ENCODE measurements at regions not wholly inside any gene's neighbourhood (a gene's known extent, or its start where the extent isn't known, plus 50 kb on each side); places are given as distances from the start of the nearest gene placed in this dataset.
A peak's percentile ranks its signal among the peaks of the same experiment; 100 is the strongest.

DNA sequence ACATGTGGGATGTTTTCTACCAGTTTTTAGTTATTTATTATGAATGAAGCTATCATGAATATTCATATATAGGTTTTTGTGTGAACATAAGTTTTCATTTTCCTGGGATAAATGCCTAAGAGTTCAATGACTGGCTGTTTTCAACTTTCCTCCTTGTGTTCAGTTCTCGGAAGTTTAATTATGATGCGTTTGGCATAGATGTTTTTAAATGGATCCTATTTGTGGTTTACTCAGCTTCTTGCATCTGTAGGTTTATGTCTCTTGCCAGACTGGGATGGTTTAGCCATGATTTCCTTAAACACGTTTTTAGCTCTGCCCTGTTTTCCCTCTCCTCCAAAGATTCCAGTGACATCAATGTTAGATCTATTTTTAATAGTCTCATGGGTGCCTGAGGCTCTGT is 411.1 kb upstream of the CDH4 start:
- no peak overlapping the region for H3K27ac ChIP-seq (replicated peaks)
- TF ChIP-seq SPI1 (IDR thresholded peaks at IDR 0.05; ENCODE audit: borderline replicate concordance, low read depth) (no peak), POLR2AphosphoS5 (IDR thresholded peaks at IDR 0.05; ENCODE audit: low read depth) (no peak), GABPA (IDR thresholded peaks at IDR 0.05; ENCODE audit: low read depth) (no peak)
- TF ChIP-seq, protein P1, sequence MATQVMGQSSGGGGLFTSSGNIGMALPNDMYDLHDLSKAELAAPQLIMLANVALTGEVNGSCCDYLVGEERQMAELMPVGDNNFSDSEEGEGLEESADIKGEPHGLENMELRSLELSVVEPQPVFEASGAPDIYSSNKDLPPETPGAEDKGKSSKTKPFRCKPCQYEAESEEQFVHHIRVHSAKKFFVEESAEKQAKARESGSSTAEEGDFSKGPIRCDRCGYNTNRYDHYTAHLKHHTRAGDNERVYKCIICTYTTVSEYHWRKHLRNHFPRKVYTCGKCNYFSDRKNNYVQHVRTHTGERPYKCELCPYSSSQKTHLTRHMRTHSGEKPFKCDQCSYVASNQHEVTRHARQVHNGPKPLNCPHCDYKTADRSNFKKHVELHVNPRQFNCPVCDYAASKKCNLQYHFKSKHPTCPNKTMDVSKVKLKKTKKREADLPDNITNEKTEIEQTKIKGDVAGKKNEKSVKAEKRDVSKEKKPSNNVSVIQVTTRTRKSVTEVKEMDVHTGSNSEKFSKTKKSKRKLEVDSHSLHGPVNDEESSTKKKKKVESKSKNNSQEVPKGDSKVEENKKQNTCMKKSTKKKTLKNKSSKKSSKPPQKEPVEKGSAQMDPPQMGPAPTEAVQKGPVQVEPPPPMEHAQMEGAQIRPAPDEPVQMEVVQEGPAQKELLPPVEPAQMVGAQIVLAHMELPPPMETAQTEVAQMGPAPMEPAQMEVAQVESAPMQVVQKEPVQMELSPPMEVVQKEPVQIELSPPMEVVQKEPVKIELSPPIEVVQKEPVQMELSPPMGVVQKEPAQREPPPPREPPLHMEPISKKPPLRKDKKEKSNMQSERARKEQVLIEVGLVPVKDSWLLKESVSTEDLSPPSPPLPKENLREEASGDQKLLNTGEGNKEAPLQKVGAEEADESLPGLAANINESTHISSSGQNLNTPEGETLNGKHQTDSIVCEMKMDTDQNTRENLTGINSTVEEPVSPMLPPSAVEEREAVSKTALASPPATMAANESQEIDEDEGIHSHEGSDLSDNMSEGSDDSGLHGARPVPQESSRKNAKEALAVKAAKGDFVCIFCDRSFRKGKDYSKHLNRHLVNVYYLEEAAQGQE (IDR thresholded peaks at IDR 0.05; ENCODE audit: insufficient replicate concordance, low read depth), result no peak
- TF ChIP-seq, protein P2, sequence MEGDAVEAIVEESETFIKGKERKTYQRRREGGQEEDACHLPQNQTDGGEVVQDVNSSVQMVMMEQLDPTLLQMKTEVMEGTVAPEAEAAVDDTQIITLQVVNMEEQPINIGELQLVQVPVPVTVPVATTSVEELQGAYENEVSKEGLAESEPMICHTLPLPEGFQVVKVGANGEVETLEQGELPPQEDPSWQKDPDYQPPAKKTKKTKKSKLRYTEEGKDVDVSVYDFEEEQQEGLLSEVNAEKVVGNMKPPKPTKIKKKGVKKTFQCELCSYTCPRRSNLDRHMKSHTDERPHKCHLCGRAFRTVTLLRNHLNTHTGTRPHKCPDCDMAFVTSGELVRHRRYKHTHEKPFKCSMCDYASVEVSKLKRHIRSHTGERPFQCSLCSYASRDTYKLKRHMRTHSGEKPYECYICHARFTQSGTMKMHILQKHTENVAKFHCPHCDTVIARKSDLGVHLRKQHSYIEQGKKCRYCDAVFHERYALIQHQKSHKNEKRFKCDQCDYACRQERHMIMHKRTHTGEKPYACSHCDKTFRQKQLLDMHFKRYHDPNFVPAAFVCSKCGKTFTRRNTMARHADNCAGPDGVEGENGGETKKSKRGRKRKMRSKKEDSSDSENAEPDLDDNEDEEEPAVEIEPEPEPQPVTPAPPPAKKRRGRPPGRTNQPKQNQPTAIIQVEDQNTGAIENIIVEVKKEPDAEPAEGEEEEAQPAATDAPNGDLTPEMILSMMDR (IDR thresholded peaks at IDR 0.05; ENCODE audit: insufficient read depth, low read length), result no peak
- no peaks in the 10 kb centered on the region for H3K27me3 ChIP-seq (ENCODE audit: insufficient read depth, poor library complexity, severe bottlenecking)
- DNase-seq (ENCODE audit: low read depth in 1 of 2, low spot score in 1 of 2), result no peak
- no peak overlapping the region for H3K4me3 ChIP-seq (replicated peaks; ENCODE audit: insufficient read depth, low read length)

DNA sequence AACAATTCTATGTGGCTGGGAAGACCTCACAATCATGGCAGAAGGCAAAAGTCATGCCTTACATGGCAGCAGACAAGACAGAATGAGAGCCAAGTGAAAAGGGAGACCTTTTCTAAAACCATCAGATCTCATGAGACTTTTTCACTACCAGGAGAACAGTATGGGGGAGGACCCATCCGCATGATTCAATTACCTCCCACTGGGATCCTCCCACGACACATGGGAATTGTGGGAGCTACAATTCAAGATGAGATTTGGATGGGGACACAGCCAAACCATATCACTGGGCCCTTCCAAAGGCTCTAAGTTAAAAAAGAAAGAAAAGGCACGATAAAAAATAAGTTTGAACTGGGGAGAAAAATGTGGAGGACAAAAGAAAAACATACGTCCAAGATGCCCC is 406.9 kb upstream of the CDH4 start:
- Histone ChIP-seq H3K27me3 (ENCODE audit: insufficient read depth, poor library complexity, severe bottlenecking) (peaks cover 5% of the 10 kb centered on the region), H3K27ac (replicated peaks) (no peak overlapping the region), H3K4me3 (replicated peaks; ENCODE audit: insufficient read depth, low read length) (no peak overlapping the region)
- DNase-seq (ENCODE audit: low read depth in 1 of 2, low spot score in 1 of 2), result no peak
- TF ChIP-seq SPI1 (IDR thresholded peaks at IDR 0.05; ENCODE audit: borderline replicate concordance, low read depth), result no peak
- TF ChIP-seq GABPA (IDR thresholded peaks at IDR 0.05; ENCODE audit: low read depth), result no peak
- TF ChIP-seq, protein P1 (IDR thresholded peaks at IDR 0.05; ENCODE audit: insufficient replicate concordance, low read depth), result no peak
- TF ChIP-seq, protein P2 (IDR thresholded peaks at IDR 0.05; ENCODE audit: insufficient read depth, low read length), result no peak
- no peak for TF ChIP-seq POLR2AphosphoS5 (IDR thresholded peaks at IDR 0.05; ENCODE audit: low read depth)

DNA sequence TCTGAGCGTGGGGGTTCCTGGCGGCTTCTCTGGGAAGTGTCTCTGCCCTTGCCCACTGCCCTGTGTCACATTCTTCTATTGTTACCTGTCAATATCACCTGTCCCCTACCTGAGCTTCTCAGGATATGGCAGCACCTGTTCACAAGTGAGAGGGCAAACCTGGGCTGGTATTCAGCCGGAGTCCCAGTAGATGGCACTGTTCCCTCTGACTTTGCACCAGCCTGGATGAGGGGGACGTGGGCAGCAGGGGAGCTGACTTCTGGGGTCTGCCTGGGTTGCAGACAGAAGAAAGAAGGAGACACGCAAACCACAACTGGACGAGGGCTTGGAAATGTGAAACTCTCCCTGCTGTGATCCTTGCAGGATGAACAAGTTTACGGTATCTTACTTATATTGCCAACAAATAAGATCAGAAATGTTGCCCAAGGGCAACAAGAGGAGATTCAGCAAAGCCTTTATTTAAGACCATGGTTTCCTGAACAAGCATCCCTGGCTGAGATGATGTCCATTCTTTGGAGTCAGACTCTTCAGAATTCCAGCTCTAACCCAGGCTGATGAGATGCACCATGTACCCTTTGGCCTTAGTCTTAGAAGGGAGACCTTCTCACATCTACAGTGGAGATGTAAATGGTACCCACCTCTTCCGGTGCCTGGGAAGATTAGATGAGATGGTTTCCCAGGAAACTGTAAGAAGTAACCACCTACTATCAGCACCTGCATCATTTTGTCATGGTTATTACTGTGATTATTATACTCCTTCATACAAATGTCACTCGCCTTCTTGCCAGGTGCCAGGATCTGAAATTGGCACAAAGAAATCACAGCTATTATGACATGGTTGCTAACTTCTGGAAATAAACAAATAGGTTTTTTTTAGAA is 400.0 kb upstream of the CDH4 start:
- DNase-seq (ENCODE audit: low read depth in 1 of 2, low spot score in 1 of 2), result no peak

More for the DNA sequence above, 400.0 kb upstream of the CDH4 start:
- Histone ChIP-seq H3K27me3 (ENCODE audit: insufficient read depth, poor library complexity, severe bottlenecking) (peaks cover 2% of the 10 kb centered on the region), H3K4me3 (replicated peaks; ENCODE audit: insufficient read depth, low read length) (no peak overlapping the region), H3K27ac (replicated peaks) (no peak overlapping the region)
- TF ChIP-seq, protein P2 (IDR thresholded peaks at IDR 0.05; ENCODE audit: insufficient read depth, low read length), result peak; percentile 23
- TF ChIP-seq, protein P1 (IDR thresholded peaks at IDR 0.05; ENCODE audit: insufficient replicate concordance, low read depth), result no peak
- no peak for TF ChIP-seq POLR2AphosphoS5 (IDR thresholded peaks at IDR 0.05; ENCODE audit: low read depth)
- no peak for TF ChIP-seq GABPA (IDR thresholded peaks at IDR 0.05; ENCODE audit: low read depth)
- no peak for TF ChIP-seq SPI1 (IDR thresholded peaks at IDR 0.05; ENCODE audit: borderline replicate concordance, low read depth)

Measured in HL-60 (cell line).